ENCODE measurements at regions not wholly inside any gene's neighbourhood (a gene's known extent, or its start where the extent isn't known, plus 50 kb on each side); places are given as distances from the start of the nearest gene placed in this dataset.

DNA sequence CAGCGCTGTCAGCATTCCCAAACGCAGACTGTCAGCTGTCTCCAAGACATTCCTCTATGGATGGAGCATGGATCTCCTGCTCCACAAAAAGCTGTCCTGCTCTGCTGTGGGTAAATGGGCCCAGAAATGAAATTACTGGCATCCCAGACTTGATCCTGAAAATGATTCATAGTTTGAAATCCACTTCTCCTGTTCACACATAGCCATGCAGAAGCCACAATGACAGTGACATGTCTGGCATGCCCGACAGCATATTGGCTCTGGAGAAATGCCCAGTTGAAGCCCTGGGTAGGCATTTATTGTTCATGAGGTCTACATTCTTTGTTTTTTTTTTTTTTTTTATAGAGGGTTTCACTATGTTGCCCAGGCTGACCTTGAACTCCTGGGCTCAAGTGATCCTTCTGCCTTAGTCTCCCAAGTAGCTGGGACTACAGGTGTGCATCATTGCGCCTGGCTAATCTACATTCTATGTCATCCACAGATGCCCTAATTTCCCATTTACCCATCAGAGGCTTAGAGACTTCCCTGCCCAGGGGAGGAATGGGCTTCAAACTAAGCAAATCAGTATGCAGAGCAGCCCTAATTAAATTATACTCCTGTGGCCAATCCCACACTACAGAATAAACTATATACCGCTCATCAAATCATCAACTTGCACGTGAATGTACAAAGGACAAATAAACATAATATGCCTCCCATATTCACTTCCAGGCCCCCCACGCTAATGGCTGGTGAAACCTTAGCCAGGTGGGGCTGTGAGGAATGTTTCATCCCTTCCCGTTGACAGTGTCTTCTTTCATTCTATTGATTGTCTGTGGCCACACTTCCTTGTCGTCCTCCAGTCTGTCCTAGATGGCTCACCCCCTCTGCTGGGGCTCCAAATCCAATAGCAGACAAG, 61.8 kb upstream of the EEPD1 start:
- Histone ChIP-seq H4K20me1 (ENCODE audit: insufficient read depth, low read length) (no peaks in the 10 kb centered on the region), H3K4me2 (ENCODE audit: low read length) (no peak overlapping the region), H3K9ac (ENCODE audit: low read length) (no peak overlapping the region), H3K27me3 (ENCODE audit: low read depth, low read length) (peaks cover 24% of the 10 kb centered on the region), H3K79me2 (ENCODE audit: low read length) (no peaks in the 10 kb centered on the region), H3K4me3 (ENCODE audit: low read length) (no peak overlapping the region), H3K9me3 (ENCODE audit: insufficient read depth, low read length) (no peaks in the 10 kb centered on the region; the same call in 1 of the 2 replicates), H3K36me3 (replicated peaks; ENCODE audit: low read depth, low read length) (no peaks in the 10 kb centered on the region), H3K4me1 (ENCODE audit: low read length) (no peaks in the 10 kb centered on the region), H3K27ac (ENCODE audit: low read length) (no peak overlapping the region), H2AFZ (ENCODE audit: low read depth, low read length) (no peak overlapping the region)
- TF ChIP-seq, protein P1, sequence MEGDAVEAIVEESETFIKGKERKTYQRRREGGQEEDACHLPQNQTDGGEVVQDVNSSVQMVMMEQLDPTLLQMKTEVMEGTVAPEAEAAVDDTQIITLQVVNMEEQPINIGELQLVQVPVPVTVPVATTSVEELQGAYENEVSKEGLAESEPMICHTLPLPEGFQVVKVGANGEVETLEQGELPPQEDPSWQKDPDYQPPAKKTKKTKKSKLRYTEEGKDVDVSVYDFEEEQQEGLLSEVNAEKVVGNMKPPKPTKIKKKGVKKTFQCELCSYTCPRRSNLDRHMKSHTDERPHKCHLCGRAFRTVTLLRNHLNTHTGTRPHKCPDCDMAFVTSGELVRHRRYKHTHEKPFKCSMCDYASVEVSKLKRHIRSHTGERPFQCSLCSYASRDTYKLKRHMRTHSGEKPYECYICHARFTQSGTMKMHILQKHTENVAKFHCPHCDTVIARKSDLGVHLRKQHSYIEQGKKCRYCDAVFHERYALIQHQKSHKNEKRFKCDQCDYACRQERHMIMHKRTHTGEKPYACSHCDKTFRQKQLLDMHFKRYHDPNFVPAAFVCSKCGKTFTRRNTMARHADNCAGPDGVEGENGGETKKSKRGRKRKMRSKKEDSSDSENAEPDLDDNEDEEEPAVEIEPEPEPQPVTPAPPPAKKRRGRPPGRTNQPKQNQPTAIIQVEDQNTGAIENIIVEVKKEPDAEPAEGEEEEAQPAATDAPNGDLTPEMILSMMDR (IDR thresholded peaks at IDR 0.05; ENCODE audit: low read depth, low read length): no peak
- TF ChIP-seq EZH2phosphoT487 (IDR thresholded peaks at IDR 0.05; ENCODE audit: low read depth): no peak

DNA sequence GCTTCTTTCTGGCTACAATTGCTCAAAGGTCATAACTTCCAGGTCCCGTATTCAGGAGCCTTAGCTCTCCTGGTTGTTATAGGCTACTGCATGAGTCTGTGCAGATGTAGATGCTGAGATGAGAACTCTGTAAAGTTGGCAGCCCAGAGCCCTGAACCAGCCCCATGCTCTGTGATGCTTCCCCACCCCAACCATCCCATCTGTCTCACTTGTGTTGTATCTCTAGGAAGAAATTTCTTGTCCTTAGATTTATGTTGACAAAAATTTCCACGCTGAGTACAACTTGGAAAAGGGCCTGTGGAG, 61.2 kb upstream of the EEPD1 start:
- Histone ChIP-seq H3K9me3 (ENCODE audit: insufficient read depth, low read length) (no peaks in the 10 kb centered on the region; the same call in 1 of the 2 replicates), H2AFZ (ENCODE audit: low read depth, low read length) (no peak overlapping the region), H3K36me3 (replicated peaks; ENCODE audit: low read depth, low read length) (no peaks in the 10 kb centered on the region), H3K4me2 (ENCODE audit: low read length) (no peak overlapping the region), H3K27ac (ENCODE audit: low read length) (no peak overlapping the region), H3K27me3 (ENCODE audit: low read depth, low read length) (peaks cover 22% of the 10 kb centered on the region), H3K4me1 (ENCODE audit: low read length) (no peaks in the 10 kb centered on the region), H3K9ac (ENCODE audit: low read length) (no peak overlapping the region), H4K20me1 (ENCODE audit: insufficient read depth, low read length) (no peaks in the 10 kb centered on the region), H3K4me3 (ENCODE audit: low read length) (no peak overlapping the region), H3K79me2 (ENCODE audit: low read length) (no peaks in the 10 kb centered on the region)
- TF ChIP-seq, protein P1 (IDR thresholded peaks at IDR 0.05; ENCODE audit: low read depth, low read length): no peak
- no peak for TF ChIP-seq EZH2phosphoT487 (IDR thresholded peaks at IDR 0.05; ENCODE audit: low read depth)

DNA sequence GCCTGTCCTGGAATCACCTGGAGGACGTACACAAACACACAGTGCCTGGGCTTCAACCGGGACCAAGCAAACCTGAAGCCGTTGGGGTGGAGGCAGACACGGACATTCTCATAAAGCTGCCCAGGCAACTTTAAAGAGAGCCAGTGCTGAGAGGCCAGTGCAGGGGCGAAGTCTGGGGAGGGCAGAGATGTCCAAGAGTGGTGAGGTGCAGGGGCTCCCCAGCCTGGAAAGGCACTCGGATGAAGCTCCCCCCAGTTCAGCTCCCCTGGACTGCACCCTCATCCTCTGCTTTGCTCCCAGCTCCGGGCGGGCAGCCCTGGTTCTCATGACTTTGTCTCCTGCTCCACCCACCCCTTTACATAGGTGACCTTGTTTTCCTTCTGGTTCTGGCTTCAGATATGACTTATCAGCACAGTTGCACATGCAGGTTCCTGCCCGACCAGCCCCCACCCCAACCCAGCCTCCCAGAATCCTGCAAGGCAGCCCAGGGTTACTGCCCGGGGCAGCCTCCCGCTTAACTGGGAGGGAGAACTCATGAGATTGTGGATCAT, 60.8 kb upstream of the EEPD1 start:
- no peaks in the 10 kb centered on the region for H4K20me1 ChIP-seq (ENCODE audit: insufficient read depth, low read length)
- no peaks in the 10 kb centered on the region for H3K79me2 ChIP-seq (ENCODE audit: low read length)
- H3K9ac ChIP-seq (ENCODE audit: low read length): no peak overlapping the region
- H2AFZ ChIP-seq (ENCODE audit: low read depth, low read length): no peak overlapping the region
- H3K27me3 ChIP-seq (ENCODE audit: low read depth, low read length): peaks cover 27% of the 10 kb centered on the region
- no peak overlapping the region for H3K27ac ChIP-seq (ENCODE audit: low read length)
- no peak overlapping the region for H3K4me3 ChIP-seq (ENCODE audit: low read length)
- no peaks in the 10 kb centered on the region for H3K36me3 ChIP-seq (replicated peaks; ENCODE audit: low read depth, low read length)
- no peaks in the 10 kb centered on the region for H3K4me1 ChIP-seq (ENCODE audit: low read length)
- H3K9me3 ChIP-seq (ENCODE audit: insufficient read depth, low read length): no peaks in the 10 kb centered on the region; the same call in 1 of the 2 replicates
- TF ChIP-seq, protein P1 (IDR thresholded peaks at IDR 0.05; ENCODE audit: low read depth, low read length): no peak
- no peak for TF ChIP-seq EZH2phosphoT487 (IDR thresholded peaks at IDR 0.05; ENCODE audit: low read depth)
- H3K4me2 ChIP-seq (ENCODE audit: low read length): no peak overlapping the region

DNA sequence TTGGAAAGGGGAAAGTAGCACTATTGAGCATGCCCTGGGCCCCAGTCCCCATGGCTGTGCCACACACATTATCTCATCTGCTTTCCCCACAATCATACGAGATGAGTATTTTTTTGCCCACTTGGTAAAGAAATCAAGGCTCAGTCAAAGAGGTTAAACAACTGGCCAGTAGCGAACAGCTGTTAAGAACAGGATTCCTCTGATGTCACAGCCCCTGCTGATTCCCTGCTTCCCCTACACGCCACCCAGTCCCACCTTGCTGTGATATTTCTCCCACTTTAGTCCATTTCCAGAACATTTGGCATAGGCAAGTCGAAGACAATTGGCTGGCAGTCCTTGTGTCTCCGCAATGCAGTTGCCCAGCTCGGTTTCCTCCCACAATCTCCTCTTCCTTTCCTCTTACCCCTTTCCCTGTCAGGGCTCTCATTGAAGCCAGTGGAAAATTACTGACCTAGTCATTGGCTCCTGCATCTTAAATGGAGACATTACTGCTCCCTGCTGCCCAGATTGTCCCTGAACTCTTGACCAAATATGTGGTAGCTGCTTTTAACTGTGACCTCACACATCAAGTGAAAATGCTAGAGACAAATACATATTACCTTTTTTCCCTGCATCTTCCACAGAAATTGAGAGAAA, 56.5 kb upstream of the EEPD1 start:
- TF ChIP-seq, protein P1 (IDR thresholded peaks at IDR 0.05; ENCODE audit: low read depth, low read length): no peak
- no peak for TF ChIP-seq EZH2phosphoT487 (IDR thresholded peaks at IDR 0.05; ENCODE audit: low read depth)
- H3K4me2 ChIP-seq (ENCODE audit: low read length): no peak overlapping the region

More for the DNA sequence above, 56.5 kb upstream of the EEPD1 start:
- Histone ChIP-seq H3K79me2 (ENCODE audit: low read length) (no peaks in the 10 kb centered on the region), H3K27me3 (ENCODE audit: low read depth, low read length) (peaks cover 32% of the 10 kb centered on the region), H3K36me3 (replicated peaks; ENCODE audit: low read depth, low read length) (no peaks in the 10 kb centered on the region), H3K9me3 (ENCODE audit: insufficient read depth, low read length) (peaks cover 5% of the 10 kb centered on the region), H3K4me3 (ENCODE audit: low read length) (no peak overlapping the region), H2AFZ (ENCODE audit: low read depth, low read length) (no peak overlapping the region), H3K4me1 (ENCODE audit: low read length) (no peaks in the 10 kb centered on the region), H3K9ac (ENCODE audit: low read length) (no peak overlapping the region), H4K20me1 (ENCODE audit: insufficient read depth, low read length) (no peaks in the 10 kb centered on the region), H3K27ac (ENCODE audit: low read length) (no peak overlapping the region)
